Neutrophil (primary cell): ENCODE measurements at regions not wholly inside any gene's neighbourhood (a gene's known extent, or its start where the extent isn't known, plus 50 kb on each side); places are given as distances from the start of the nearest gene placed in this dataset.

Experiments used
- H3K27ac ChIP-seq: fragments of 200-600 bp; sonication (generic); 2 replicates; pipeline ENCODE4 v1.5.1; 2016; ENCODE audit warnings: mild to moderate bottlenecking, moderate library complexity
- H3K27me3 ChIP-seq: fragments of 200-600 bp; sonication (generic); 2 replicates; pipeline ENCODE4 v1.6.0; 2016; ENCODE audit warnings: mild to moderate bottlenecking
- H3K36me3 ChIP-seq: fragments of 200-600 bp; sonication (generic); 2 replicates; pipeline ENCODE4 v1.5.1; 2017
- H3K4me1 ChIP-seq, 2 experiments: fragments of 200-600 bp in 1 of 2; sonication (generic) in 1 of 2; 1 replicate in 1 of 2; 2 replicates in 1 of 2; pipeline versions ENCODE4 v1.5.1 to v1.6.1; 2013 to 2016; ENCODE audit warnings: low read depth in 1 of 2, low read length in 1 of 2, mild to moderate bottlenecking in 1 of 2, moderate library complexity in 1 of 2; ENCODE audit not compliant: control insufficient read depth in 1 of 2, insufficient read depth in 1 of 2
- H3K4me3 ChIP-seq, 2 experiments: fragments of 200-600 bp in 1 of 2; sonication (generic) in 1 of 2; 1 replicate in 1 of 2; 2 replicates in 1 of 2; pipeline ENCODE4 v1.5.1; 2013 to 2016; ENCODE audit warnings: low read depth in 1 of 2, low read length in 1 of 2, mild to moderate bottlenecking in 1 of 2, moderate library complexity in 1 of 2
- H3K9me3 ChIP-seq: fragments of 200-600 bp; sonication (generic); 2 replicates; pipeline ENCODE4 v1.5.1; 2016
- TF ChIP-seq, protein P1 (sequence below): fragments of 200-600 bp; sonication (generic); IDR thresholded peaks from 2 replicates; pipeline ENCODE4 v1.5.1; 2016; ENCODE audit warnings: antibody characterized with exemption

DNA sequence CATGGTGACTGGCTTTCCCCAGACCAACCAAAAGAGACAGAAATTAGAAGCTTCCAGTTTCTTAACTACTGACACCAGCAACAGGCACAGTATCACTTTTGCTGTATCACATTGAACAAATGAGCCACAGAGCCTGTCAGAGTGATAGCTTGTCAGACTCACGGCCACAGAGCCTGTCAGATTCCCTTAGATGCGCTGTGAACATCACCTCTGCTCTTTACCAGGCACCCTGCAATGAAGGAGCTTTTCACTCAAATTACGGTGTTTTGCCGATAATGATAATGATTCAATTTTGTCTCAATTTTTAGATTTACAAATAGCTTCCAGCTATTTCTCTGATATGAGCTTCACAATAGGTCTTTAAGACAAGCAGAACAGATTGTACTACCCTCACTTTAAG, 107.9 kb upstream of the GNG12 start:
- TF ChIP-seq, protein P1, sequence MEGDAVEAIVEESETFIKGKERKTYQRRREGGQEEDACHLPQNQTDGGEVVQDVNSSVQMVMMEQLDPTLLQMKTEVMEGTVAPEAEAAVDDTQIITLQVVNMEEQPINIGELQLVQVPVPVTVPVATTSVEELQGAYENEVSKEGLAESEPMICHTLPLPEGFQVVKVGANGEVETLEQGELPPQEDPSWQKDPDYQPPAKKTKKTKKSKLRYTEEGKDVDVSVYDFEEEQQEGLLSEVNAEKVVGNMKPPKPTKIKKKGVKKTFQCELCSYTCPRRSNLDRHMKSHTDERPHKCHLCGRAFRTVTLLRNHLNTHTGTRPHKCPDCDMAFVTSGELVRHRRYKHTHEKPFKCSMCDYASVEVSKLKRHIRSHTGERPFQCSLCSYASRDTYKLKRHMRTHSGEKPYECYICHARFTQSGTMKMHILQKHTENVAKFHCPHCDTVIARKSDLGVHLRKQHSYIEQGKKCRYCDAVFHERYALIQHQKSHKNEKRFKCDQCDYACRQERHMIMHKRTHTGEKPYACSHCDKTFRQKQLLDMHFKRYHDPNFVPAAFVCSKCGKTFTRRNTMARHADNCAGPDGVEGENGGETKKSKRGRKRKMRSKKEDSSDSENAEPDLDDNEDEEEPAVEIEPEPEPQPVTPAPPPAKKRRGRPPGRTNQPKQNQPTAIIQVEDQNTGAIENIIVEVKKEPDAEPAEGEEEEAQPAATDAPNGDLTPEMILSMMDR: no peak
- H3K9me3 ChIP-seq: no peaks in the 10 kb centered on the region

DNA sequence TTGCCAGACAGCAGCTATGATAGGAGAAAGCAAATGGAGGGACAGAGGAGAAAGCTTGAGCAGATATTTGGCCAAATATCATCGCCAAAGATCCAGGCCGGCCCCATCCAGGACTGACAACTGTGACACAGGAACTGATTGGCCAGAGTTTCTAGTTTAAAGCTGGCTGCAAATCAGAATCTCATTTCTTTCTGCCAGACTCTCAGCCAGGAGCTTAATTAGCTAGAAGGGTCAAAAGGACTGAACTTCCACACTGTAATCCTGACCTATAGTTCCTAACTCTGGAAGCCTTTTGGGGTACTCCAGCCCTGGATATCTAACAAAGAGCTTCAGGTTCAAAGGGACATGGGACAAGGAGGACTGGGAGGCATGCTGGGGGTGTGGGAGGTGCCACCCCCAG, 106.7 kb upstream of the GNG12 start:
- Histone ChIP-seq H3K4me1 (no peaks in the 10 kb centered on the region), H3K36me3 (no peaks in the 10 kb centered on the region), H3K4me3 (no peak overlapping the region), H3K27ac (no peak overlapping the region), H3K9me3 (no peaks in the 10 kb centered on the region), H3K27me3 (no peaks in the 10 kb centered on the region)
- TF ChIP-seq, protein P1: no peak

More for the DNA sequence above, 107.9 kb upstream of the GNG12 start:
- Histone ChIP-seq H3K4me3 (no peak overlapping the region), H3K4me1 (no peaks in the 10 kb centered on the region), H3K27me3 (no peaks in the 10 kb centered on the region), H3K27ac (no peak overlapping the region), H3K36me3 (no peaks in the 10 kb centered on the region)

DNA sequence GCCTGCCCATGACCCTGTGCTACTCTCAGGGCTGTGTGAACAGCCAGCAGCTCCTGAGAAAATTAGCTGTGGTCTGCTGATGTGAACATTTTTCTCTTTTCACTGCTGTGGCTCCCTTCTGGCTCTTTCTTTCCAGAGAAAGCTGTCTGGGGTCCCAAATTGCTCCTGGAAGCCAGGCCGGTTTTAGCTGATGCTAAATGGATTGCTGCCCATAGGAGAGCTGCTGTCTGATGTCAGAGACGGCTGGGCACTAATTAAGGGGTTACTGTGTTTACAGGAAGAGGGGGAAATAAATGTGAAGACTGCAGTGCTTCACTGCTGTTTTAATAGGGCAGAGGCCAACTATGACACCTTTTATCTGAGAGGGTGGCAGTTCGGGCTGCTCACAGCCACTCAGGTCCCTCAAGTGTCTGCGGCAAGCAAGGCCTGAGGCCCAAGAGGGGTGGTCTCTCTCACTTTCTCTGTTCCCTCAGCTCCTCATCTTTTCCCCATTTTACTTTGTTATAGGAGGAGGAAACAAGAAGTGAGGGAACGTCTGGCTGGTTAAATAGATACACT, 106.0 kb upstream of the GNG12 start:
- TF ChIP-seq, protein P1: no peak
- no peak overlapping the region for H3K4me3 ChIP-seq
- no peaks in the 10 kb centered on the region for H3K4me1 ChIP-seq

GRCh38 chr1:67937651-67938050, 104.4 kb upstream of the GNG12 start:
- TF ChIP-seq, protein P1: no peak
- no peaks in the 10 kb centered on the region for H3K27me3 ChIP-seq
- no peaks in the 10 kb centered on the region for H3K9me3 ChIP-seq
- no peaks in the 10 kb centered on the region for H3K36me3 ChIP-seq
- H3K27ac ChIP-seq: no peak overlapping the region
- no peaks in the 10 kb centered on the region for H3K4me1 ChIP-seq
- H3K4me3 ChIP-seq: no peak overlapping the region

More for the DNA sequence above, 106.0 kb upstream of the GNG12 start:
- H3K27me3 ChIP-seq: no peaks in the 10 kb centered on the region
- H3K27ac ChIP-seq: no peak overlapping the region
- no peaks in the 10 kb centered on the region for H3K9me3 ChIP-seq
- no peaks in the 10 kb centered on the region for H3K36me3 ChIP-seq

DNA sequence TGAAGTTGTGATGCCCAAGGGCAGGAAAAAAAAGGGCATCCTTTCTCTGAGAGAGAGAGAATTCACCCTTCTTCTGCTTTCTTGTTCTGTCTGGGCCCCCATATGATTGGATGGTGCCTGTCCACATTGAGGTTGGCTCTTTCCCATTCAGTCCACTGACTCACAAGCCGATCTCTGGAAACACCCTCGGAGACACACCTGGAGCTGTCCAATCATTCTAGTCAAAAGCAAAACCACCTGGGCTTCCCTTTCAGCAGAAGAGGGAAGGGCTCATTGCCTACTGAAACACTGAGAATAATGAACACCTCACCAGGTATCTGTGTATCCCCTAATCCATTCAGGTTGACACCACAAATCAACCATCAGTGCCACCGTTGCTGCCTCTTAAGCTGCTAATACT, 103.7 kb upstream of the GNG12 start:
- Histone ChIP-seq H3K4me3 (no peak overlapping the region), H3K4me1 (no peaks in the 10 kb centered on the region), H3K27ac (no peak overlapping the region), H3K9me3 (no peaks in the 10 kb centered on the region), H3K27me3 (no peaks in the 10 kb centered on the region), H3K36me3 (no peaks in the 10 kb centered on the region)
- TF ChIP-seq, protein P1: no peak

GRCh38 chr1:67935560-67935959, 102.3 kb upstream of the GNG12 start:
- no peaks in the 10 kb centered on the region for H3K27me3 ChIP-seq
- no peak overlapping the region for H3K4me3 ChIP-seq
- no peak overlapping the region for H3K27ac ChIP-seq
- no peaks in the 10 kb centered on the region for H3K36me3 ChIP-seq
- TF ChIP-seq, protein P1: no peak
- H3K9me3 ChIP-seq: no peaks in the 10 kb centered on the region
- no peaks in the 10 kb centered on the region for H3K4me1 ChIP-seq
